ENCODE measurements at regions not wholly inside any gene's neighbourhood (a gene's known extent, or its start where the extent isn't known, plus 50 kb on each side); places are given as distances from the start of the nearest gene placed in this dataset.
A peak's percentile ranks its signal among the peaks of the same experiment; 100 is the strongest.

GRCh38 chr18:22800551-22800951 lies 132.6 kb upstream of the RBBP8 start:
- peak; percentile 45 for DNase-seq (ENCODE audit: low read depth)
- no peak overlapping the region for H3K4me3 ChIP-seq (ENCODE audit: low read depth, low read length)
- TF ChIP-seq CTCF (conservative IDR thresholded peaks at IDR 0.05; ENCODE audit: low read depth, low read length): no peak

DNA sequence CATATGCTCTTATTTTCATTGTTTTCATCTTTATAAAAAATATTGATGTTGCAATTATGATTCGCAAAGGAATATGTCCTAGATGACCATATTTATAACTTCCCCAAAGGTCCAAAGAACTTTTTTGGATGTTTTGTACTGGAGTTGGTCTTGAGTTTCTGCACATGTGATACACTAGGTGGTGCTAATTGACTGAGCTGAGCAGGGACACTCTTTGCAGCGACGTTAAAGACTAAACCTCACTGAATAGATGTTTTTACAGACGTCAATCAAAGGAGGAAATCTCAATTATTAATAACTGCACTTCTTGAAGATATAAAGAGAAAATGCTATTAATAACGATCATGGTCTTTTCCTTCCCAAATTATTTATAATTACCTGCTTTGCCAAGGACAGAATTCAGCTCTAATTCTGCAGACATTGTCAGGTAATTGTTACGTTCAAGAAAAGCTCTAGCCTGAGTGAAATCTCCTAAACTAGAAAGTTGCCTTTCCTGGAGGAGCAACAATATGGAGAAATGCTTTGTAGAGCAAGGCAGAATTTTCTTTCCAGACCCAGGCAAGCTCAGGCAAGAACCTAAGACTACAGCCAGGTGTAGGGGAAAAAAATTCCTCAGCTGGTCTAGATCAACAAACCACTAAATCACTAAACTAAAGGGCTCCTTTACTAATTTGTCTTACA lies 119.3 kb upstream of the RBBP8 start:
- H3K4me3 ChIP-seq (ENCODE audit: low read depth, low read length): no peak overlapping the region
- DNase-seq (ENCODE audit: low read depth): peak; percentile 76
- TF ChIP-seq CTCF (conservative IDR thresholded peaks at IDR 0.05; ENCODE audit: low read depth, low read length): peak; percentile 74

GRCh38 chr18:22814329-22814703 lies 118.8 kb upstream of the RBBP8 start:
- H3K4me3 ChIP-seq (ENCODE audit: low read depth, low read length): no peak overlapping the region
- no peak for TF ChIP-seq CTCF (conservative IDR thresholded peaks at IDR 0.05; ENCODE audit: low read depth, low read length)
- no peak for DNase-seq (ENCODE audit: low read depth)

DNA sequence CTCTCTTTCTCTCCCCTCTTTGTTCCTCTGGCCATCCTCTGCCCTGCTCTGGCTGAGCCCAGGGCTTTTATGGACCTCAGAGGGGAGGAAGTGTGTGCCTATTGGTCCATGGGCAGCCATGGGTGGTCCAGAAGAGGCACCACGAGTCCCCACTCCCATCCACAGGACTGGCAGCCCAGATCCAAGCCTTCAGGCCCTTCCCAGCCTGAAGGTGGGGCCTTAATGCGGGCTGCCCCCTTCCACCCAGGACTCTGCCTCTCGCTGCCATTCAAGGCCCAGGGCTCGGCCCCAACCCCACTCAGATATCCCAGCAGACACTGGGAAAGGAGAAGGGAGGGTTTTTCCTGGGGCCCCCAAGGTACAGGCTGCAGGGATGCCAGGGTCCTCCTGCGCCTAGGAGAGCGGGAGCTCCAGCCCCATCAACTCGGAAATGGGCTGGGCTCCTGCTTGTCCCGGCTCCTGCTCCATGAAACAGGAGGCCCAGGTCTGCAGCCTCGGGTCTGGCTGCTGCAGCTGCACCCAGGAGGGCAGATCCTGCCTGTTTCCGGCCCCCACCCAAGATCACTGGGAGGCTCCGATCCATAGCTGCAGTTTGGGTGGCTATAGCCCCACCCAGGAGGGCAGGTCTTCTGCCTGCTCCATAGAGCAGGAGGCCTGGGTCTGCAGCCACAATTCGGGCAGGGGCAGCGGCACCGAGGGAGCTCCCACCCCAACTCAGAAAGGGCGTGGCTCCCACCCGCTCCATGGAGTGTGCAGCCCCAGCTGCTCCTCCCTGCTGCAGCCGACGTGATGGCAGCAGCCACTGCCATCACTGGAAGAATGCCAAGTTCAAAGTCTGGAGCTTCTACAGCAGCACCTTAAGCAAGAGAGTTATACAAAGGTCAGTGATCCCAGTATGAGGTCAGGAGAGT lies 116.6 kb upstream of the RBBP8 start:
- no peak overlapping the region for H3K4me3 ChIP-seq (ENCODE audit: low read depth, low read length)
- TF ChIP-seq CTCF (conservative IDR thresholded peaks at IDR 0.05; ENCODE audit: low read depth, low read length): no peak
- DNase-seq (ENCODE audit: low read depth): no peak

- no peak overlapping the region for H3K4me3 ChIP-seq (ENCODE audit: low read depth, low read length)
- peak; percentile 64 for DNase-seq (ENCODE audit: low read depth)
- TF ChIP-seq CTCF (conservative IDR thresholded peaks at IDR 0.05; ENCODE audit: low read depth, low read length): no peak
These were observed 115.3 kb upstream of the RBBP8 start for GRCh38 chr18:22817844-22818243.

- DNase-seq (ENCODE audit: low read depth): peak; percentile 84
- TF ChIP-seq CTCF (conservative IDR thresholded peaks at IDR 0.05; ENCODE audit: low read depth, low read length): no peak
- H3K4me3 ChIP-seq (ENCODE audit: low read depth, low read length): no peak overlapping the region
These were observed 111.1 kb upstream of the RBBP8 start for GRCh38 chr18:22822024-22822423.
